ENCODE measurements at regions not wholly inside any gene's neighbourhood (a gene's known extent, or its start where the extent isn't known, plus 50 kb on each side); places are given as distances from the start of the nearest gene placed in this dataset.

DNA sequence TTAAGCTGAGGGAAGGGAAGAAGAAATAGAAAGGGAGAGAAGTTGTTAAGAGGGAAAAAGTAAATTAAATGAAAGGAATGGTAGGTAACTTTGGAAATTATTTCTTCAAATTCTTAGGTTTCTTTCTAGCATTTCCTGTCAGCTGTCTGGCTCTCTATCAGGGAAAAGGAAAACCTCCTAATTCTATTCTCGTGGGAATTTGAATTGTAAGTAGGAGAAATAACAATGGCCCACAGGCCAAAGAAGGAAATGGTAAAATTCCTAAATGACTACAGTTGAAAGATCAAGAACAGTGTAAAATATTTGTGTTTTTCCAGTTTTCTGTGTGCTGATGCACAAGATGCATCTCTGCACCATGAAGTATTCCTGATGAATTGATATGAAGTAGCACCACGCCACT, 173.0 kb downstream of the IBTK start:
- DNase-seq (ENCODE audit: low spot score in 2 of 2), result no peak
- no peaks in the 10 kb centered on the region for H3K9me3 ChIP-seq
- no peaks in the 10 kb centered on the region for H3K4me1 ChIP-seq
- no peaks in the 10 kb centered on the region for H3K36me3 ChIP-seq
- 66% methylated on average over 2 of the region's 2 CpGs for WGBS
- no peaks in the 10 kb centered on the region for H3K27me3 ChIP-seq
- no peak overlapping the region for H3K4me3 ChIP-seq
- TF ChIP-seq POLR2AphosphoS5 (IDR thresholded peaks at IDR 0.05), result no peak
- no peak overlapping the region for H3K27ac ChIP-seq

DNA sequence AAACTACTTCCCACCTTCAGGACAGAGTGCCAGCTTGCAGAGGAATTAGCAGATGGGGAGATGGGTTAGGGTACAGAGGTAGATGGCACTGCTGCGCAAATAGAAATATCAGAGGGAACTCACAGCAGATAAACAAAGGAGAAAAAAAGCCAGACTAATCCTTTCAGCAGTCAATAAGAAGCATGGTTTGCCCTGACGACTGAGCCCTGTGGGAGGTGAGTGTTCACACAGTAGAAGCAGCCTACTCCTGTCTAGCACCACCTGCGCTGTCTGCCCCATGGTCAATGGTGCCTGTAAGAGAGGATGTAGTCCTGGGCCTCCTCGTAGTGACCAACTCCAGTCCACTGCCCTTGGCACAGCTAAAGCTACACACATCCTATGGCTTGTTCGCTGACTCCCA, 174.1 kb downstream of the IBTK start:
- H3K4me1 ChIP-seq, result no peaks in the 10 kb centered on the region
- H3K4me3 ChIP-seq, result no peak overlapping the region
- no peak for DNase-seq (ENCODE audit: low spot score in 2 of 2)
- whole genome bisulfite sequencing, result 82% methylated on average over 5 of the region's 5 CpGs
- TF ChIP-seq, protein P1, sequence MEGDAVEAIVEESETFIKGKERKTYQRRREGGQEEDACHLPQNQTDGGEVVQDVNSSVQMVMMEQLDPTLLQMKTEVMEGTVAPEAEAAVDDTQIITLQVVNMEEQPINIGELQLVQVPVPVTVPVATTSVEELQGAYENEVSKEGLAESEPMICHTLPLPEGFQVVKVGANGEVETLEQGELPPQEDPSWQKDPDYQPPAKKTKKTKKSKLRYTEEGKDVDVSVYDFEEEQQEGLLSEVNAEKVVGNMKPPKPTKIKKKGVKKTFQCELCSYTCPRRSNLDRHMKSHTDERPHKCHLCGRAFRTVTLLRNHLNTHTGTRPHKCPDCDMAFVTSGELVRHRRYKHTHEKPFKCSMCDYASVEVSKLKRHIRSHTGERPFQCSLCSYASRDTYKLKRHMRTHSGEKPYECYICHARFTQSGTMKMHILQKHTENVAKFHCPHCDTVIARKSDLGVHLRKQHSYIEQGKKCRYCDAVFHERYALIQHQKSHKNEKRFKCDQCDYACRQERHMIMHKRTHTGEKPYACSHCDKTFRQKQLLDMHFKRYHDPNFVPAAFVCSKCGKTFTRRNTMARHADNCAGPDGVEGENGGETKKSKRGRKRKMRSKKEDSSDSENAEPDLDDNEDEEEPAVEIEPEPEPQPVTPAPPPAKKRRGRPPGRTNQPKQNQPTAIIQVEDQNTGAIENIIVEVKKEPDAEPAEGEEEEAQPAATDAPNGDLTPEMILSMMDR (IDR thresholded peaks at IDR 0.05), result no peak
- TF ChIP-seq POLR2A (IDR thresholded peaks at IDR 0.05), result no peak
- TF ChIP-seq POLR2AphosphoS5 (IDR thresholded peaks at IDR 0.05), result no peak
- TF ChIP-seq EP300 (IDR thresholded peaks at IDR 0.05), result no peak
- H3K27ac ChIP-seq, result no peak overlapping the region
- H3K9me3 ChIP-seq, result no peaks in the 10 kb centered on the region
- no peaks in the 10 kb centered on the region for H3K36me3 ChIP-seq
- no peaks in the 10 kb centered on the region for H3K27me3 ChIP-seq

DNA sequence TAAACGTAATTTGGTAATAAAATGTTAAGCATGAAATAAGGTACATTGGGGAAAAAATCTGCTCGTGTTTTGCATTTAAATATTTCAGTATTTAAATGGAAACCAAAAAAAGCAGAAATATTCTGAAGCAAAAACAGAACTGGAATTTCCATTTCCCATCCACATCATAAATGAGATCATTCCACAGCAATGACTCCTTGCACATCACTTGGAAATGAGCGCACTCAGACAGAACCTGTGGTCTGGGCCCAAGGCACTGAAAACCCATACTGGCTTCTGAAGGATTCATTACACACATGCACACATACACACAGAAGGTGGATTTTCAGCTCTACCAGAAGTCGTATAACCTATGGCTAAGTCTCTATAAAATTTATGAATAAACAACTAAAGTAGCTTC, 174.8 kb downstream of the IBTK start:
- Histone ChIP-seq H3K27me3 (no peaks in the 10 kb centered on the region), H3K4me3 (no peak overlapping the region), H3K9me3 (no peaks in the 10 kb centered on the region), H3K27ac (no peak overlapping the region), H3K36me3 (no peaks in the 10 kb centered on the region), H3K4me1 (no peaks in the 10 kb centered on the region)
- DNase-seq (ENCODE audit: low spot score in 2 of 2), result no peak
- no peak for TF ChIP-seq POLR2A (IDR thresholded peaks at IDR 0.05)
- no peak for TF ChIP-seq POLR2AphosphoS5 (IDR thresholded peaks at IDR 0.05)
- no peak for TF ChIP-seq EP300 (IDR thresholded peaks at IDR 0.05)
- TF ChIP-seq, protein P1 (IDR thresholded peaks at IDR 0.05), result no peak
- 71% methylated on average over 4 of the region's 4 CpGs for WGBS

DNA sequence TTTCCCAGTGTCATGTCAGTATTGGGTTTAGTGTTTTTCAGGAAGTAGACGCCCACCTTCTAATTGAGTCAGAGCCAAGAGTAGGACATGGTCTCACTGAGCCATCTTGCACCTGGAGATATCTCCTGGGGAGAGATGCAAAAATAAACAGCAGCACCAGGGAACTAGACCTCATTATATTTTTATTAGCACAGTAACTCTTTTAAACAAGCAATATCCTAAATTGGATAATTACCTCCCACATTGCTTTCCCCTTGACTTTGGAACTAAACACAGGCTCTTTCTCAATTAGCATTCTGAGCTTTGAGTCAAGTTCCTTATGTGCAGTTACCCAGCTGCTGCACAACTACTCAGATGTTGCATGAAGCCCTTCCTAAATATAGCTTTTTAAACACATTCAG, 175.4 kb downstream of the IBTK start:
- no peak for DNase-seq (ENCODE audit: low spot score in 2 of 2)
- Histone ChIP-seq H3K36me3 (no peaks in the 10 kb centered on the region), H3K27ac (no peak overlapping the region), H3K27me3 (no peaks in the 10 kb centered on the region), H3K4me3 (no peak overlapping the region), H3K4me1 (no peaks in the 10 kb centered on the region), H3K9me3 (no peaks in the 10 kb centered on the region)
- WGBS, result 13% methylated on average over 1 of the region's 1 CpG
- TF ChIP-seq POLR2A (IDR thresholded peaks at IDR 0.05), result no peak
- TF ChIP-seq, protein P1 (IDR thresholded peaks at IDR 0.05), result no peak
- no peak for TF ChIP-seq EP300 (IDR thresholded peaks at IDR 0.05)
- no peak for TF ChIP-seq POLR2AphosphoS5 (IDR thresholded peaks at IDR 0.05)

DNA sequence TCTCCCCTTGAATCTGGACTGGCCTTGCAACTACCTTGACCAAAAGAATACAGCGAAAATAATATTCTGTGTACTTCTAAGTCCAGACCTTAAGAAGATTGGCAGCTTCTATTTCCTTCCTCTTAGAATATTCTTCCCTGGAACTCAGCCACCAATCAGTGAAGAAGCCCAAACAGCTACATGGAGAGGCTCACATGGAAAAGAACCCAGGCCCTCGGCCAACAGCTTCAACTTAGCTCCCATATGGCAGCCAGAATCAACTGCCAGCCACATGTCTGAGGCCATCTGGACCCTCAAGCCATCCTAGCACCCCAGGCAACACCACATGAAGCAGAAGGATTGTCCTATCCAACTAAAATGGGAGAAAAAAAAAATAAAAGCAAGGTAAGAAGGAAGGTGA, 178.8 kb downstream of the IBTK start:
- WGBS, result 46% methylated on average over 2 of the region's 2 CpGs
- TF ChIP-seq POLR2AphosphoS5 (IDR thresholded peaks at IDR 0.05) (no peak), POLR2A (IDR thresholded peaks at IDR 0.05) (no peak), EP300 (IDR thresholded peaks at IDR 0.05) (no peak)
- TF ChIP-seq, protein P1 (IDR thresholded peaks at IDR 0.05), result no peak
- DNase-seq (ENCODE audit: low spot score in 2 of 2), result no peak
- Histone ChIP-seq H3K27me3 (no peaks in the 10 kb centered on the region), H3K4me3 (no peak overlapping the region), H3K36me3 (no peaks in the 10 kb centered on the region), H3K27ac (no peak overlapping the region), H3K4me1 (no peaks in the 10 kb centered on the region), H3K9me3 (no peaks in the 10 kb centered on the region)

DNA sequence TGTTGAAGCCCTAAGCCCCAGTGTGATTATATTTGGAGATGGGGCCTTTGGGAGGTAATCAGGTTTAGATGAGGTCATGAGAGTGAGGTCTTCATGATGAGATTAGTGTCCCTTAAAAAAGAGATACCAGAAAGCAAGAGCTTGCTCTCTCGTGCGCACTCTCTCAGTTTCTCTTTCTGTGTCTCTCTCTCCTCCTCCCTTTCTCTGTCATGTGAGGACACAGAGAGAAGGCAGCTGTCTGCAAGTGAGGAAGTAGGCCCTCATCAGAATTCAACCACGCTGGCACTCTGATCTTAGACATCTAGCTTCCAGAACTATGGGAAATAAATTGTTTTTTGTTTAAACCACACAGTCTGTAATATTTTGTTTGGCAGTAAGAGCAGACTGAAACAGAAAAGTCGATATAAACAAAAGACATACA, 180.5 kb downstream of the IBTK start:
- 58% methylated on average over 4 of the region's 4 CpGs for WGBS
- Histone ChIP-seq H3K4me3 (no peak overlapping the region), H3K36me3 (no peaks in the 10 kb centered on the region), H3K9me3 (no peaks in the 10 kb centered on the region), H3K4me1 (no peaks in the 10 kb centered on the region), H3K27ac (no peak overlapping the region), H3K27me3 (no peaks in the 10 kb centered on the region)
- no peak for DNase-seq (ENCODE audit: low spot score in 2 of 2)
- no peak for TF ChIP-seq EP300 (IDR thresholded peaks at IDR 0.05)
- TF ChIP-seq POLR2A (IDR thresholded peaks at IDR 0.05), result no peak
- TF ChIP-seq, protein P1 (IDR thresholded peaks at IDR 0.05), result no peak
- no peak for TF ChIP-seq POLR2AphosphoS5 (IDR thresholded peaks at IDR 0.05)
